ENCODE measurements at regions not wholly inside any gene's neighbourhood (a gene's known extent, or its start where the extent isn't known, plus 50 kb on each side); places are given as distances from the start of the nearest gene placed in this dataset.

DNA sequence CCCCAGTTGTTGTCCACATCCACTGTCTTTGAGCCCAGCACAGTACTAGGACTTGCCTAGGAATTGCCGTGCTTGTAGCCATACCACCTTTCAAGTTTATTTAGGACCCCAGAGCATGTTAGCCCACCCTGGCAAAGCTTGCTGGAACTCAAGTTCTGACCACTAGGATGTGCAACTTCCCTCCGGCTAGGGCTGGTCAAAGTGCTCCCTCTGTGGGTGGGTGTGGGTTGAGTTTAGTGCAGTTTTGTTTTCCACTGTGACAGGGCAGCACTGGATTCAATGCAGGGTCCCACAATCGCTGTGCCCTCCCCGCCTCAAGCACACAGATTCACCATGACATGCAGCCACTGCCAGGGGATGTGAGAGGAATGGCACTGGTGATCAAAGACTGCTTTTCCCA lies 96.0 kb downstream of the RASGEF1B start:
- H3K27ac ChIP-seq, result no peak overlapping the region
- H3K27me3 ChIP-seq, result peaks cover 9% of the 10 kb centered on the region
- H3K36me3 ChIP-seq (replicated peaks in 1 of 2), result no peaks in the 10 kb centered on the region
- WGBS, 4 donors, result 80 to 88% (median 84%) methylated on average over 4 of the region's 4 CpGs
- no peak for DNase-seq
- peaks cover 0 to 6% (median 0%) of the 10 kb centered on the region in 3 donors for H3K9me3 ChIP-seq (replicated peaks in 1 of 3)
- H3K4me3 ChIP-seq, result no peak overlapping the region
- no peaks in the 10 kb centered on the region for H3K4me1 ChIP-seq (replicated peaks in 1 of 2)
- intact Hi-C loops (cut with DNase I), result no loop called here
- TF ChIP-seq, protein P1, sequence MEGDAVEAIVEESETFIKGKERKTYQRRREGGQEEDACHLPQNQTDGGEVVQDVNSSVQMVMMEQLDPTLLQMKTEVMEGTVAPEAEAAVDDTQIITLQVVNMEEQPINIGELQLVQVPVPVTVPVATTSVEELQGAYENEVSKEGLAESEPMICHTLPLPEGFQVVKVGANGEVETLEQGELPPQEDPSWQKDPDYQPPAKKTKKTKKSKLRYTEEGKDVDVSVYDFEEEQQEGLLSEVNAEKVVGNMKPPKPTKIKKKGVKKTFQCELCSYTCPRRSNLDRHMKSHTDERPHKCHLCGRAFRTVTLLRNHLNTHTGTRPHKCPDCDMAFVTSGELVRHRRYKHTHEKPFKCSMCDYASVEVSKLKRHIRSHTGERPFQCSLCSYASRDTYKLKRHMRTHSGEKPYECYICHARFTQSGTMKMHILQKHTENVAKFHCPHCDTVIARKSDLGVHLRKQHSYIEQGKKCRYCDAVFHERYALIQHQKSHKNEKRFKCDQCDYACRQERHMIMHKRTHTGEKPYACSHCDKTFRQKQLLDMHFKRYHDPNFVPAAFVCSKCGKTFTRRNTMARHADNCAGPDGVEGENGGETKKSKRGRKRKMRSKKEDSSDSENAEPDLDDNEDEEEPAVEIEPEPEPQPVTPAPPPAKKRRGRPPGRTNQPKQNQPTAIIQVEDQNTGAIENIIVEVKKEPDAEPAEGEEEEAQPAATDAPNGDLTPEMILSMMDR (IDR thresholded peaks at IDR 0.05), result no peak
- TF ChIP-seq POLR2A (IDR thresholded peaks at IDR 0.05), result no peak

DNA sequence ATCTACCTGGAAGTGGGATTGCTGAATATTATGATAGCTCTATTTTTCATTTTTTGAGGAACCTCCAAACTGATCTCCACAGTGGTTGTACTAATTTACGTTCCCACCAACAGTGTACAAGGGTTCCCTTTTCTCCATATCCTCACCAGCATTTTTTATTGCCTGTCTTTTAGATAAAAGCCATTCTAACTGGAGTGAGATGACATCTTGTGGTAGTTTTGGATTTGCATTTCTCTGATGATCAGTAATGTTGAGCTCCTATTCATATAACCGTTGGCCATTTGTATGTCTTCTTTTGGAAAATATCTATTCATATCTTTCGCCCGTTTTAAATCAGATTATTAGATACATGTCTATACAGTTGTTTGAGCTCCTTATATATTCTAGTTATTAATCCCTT lies 101.8 kb downstream of the RASGEF1B start:
- Histone ChIP-seq H3K27me3 (no peaks in the 10 kb centered on the region), H3K27ac (no peak overlapping the region), H3K9me3 (replicated peaks in 1 of 3) (peaks cover 0 to 6% (median 0%) of the 10 kb centered on the region in 3 donors), H3K4me3 (no peak overlapping the region), H3K36me3 (replicated peaks in 1 of 2) (no peaks in the 10 kb centered on the region), H3K4me1 (replicated peaks in 1 of 2) (no peaks in the 10 kb centered on the region)
- DNase-seq, result no peak
- intact Hi-C loops (cut with DNase I), result no loop called here
- TF ChIP-seq, protein P1 (IDR thresholded peaks at IDR 0.05), result no peak
- no peak for TF ChIP-seq POLR2A (IDR thresholded peaks at IDR 0.05)
- 73 to 84% (median 81%) methylated on average over 4 of the region's 4 CpGs for WGBS, 4 donors

DNA sequence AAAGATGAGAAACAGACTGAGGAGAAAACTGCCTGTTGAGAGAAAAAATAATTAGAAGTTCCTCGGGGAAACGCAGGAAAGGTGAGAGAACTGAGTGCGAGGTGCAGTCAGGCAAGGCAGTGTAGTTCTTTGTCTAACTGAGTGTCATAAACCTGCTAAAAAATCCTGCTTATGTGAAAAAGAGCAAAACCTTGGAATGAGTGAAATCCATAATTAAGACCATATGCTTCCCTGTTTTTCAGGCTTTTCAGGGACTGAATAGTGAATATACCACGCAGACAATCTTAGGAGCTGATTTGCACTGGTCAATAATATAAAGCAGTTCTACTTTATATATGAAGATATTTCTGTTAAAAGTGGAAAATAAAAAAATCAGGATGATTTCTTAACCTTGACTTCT lies 104.9 kb downstream of the RASGEF1B start:
- Histone ChIP-seq H3K36me3 (replicated peaks in 1 of 2) (no peaks in the 10 kb centered on the region), H3K27ac (no peak overlapping the region), H3K4me1 (replicated peaks in 1 of 2) (no peaks in the 10 kb centered on the region), H3K27me3 (no peaks in the 10 kb centered on the region), H3K4me3 (no peak overlapping the region), H3K9me3 (replicated peaks in 1 of 3) (no peaks in the 10 kb centered on the region)
- 79 to 85% (median 84%) methylated on average over 4 of the region's 4 CpGs for WGBS, 4 donors
- no peak for DNase-seq
- TF ChIP-seq, protein P1 (IDR thresholded peaks at IDR 0.05), result no peak
- TF ChIP-seq POLR2A (IDR thresholded peaks at IDR 0.05), result no peak
- intact Hi-C loops (cut with DNase I), result no loop called here

DNA sequence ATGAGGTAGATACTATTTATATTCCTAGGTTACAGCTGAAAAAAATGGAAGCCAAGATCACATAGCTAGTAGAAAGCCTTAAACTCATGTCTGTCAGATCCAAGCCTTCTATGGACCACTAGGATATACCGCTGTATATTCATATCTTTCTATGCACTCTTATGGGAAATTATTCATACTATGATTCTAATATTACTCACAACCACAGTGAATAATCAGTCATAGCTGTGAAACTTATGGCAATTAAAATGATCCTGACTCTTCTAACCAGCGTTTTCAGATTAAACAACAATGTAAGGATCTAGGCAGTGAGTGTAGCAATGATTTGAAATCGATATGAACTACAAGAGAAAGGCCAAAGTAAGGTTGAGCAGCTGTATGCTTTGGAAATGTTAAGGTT lies 111.0 kb downstream of the RASGEF1B start:
- Histone ChIP-seq H3K27me3 (no peaks in the 10 kb centered on the region), H3K4me3 (no peak overlapping the region), H3K27ac (no peak overlapping the region), H3K36me3 (replicated peaks in 1 of 2) (no peaks in the 10 kb centered on the region), H3K9me3 (replicated peaks in 1 of 3) (no peaks in the 10 kb centered on the region), H3K4me1 (replicated peaks in 1 of 2) (no peaks in the 10 kb centered on the region)
- DNase-seq, result no peak
- TF ChIP-seq, protein P1 (IDR thresholded peaks at IDR 0.05), result no peak
- no peak for TF ChIP-seq POLR2A (IDR thresholded peaks at IDR 0.05)
- intact Hi-C loops (cut with DNase I), result no loop called here
- 67 to 84% (median 75%) methylated on average over 3 of the region's 3 CpGs for WGBS, 4 donors
